Naive thymus-derived CD4-positive, alpha-beta T cell (primary cell): ENCODE measurements at regions not wholly inside any gene's neighbourhood (a gene's known extent, or its start where the extent isn't known, plus 50 kb on each side); places are given as distances from the start of the nearest gene placed in this dataset.

ENCODE experiments used
- ATAC-seq: fragments of 150-1000 bp; cut with Tn5 transposase; 2 replicates; pipeline ENCODE4 v1.10.0; 2021; ENCODE audit warnings: mild to moderate bottlenecking, moderate library complexity
- CTCF ChIA-PET: fragments of 350-600 bp; sonication (Branson Sonifier 250); formaldehyde crosslinking; loops from one replicate; lab custom pipeline; 2021; ENCODE audit warnings: antibody characterized with exemption; lab: Charles Lee
- POLR2A ChIA-PET: fragments of 350-600 bp; sonication (Branson Sonifier 250); formaldehyde crosslinking; loops from one replicate; lab custom pipeline; 2021; ENCODE audit warnings: antibody characterized with exemption, inconsistent platforms; lab: Charles Lee
- DNase-seq, 9 donors: peaks; one replicate each; pipeline versions ENCODE4 v3.0.0 to v3.0.0-alpha.2; 2020 to 2022; ENCODE audit warnings: mixed read lengths in 1 of 9
- H3K27ac ChIP-seq: one replicate; pipeline ENCODE4 v1.7.0; 2013; ENCODE audit warnings: mild to moderate bottlenecking, low read depth, low read length, moderate library complexity
- H3K27me3 ChIP-seq, 2 donors: one replicate each; pipeline ENCODE4 v1.7.0; 2013; ENCODE audit warnings: low read length in 2 of 2, mild to moderate bottlenecking in 2 of 2, moderate library complexity in 2 of 2; ENCODE audit not compliant: control insufficient read depth in 2 of 2, insufficient read depth in 2 of 2
- H3K36me3 ChIP-seq, 3 experiments: 1 replicate in 2 of 3; 2 replicates in 1 of 3; pipeline ENCODE4 v1.7.0; 2013; ENCODE audit warnings: low read length in 3 of 3, mild to moderate bottlenecking in 3 of 3, moderate library complexity in 1 of 3; ENCODE audit not compliant: insufficient read depth in 3 of 3, control insufficient read depth in 2 of 3
- H3K4me1 ChIP-seq, 2 donors: one replicate each; pipeline ENCODE4 v1.7.0; 2013; ENCODE audit warnings: low read length in 2 of 2, mild to moderate bottlenecking in 2 of 2, moderate library complexity in 1 of 2; ENCODE audit not compliant: control insufficient read depth in 2 of 2, insufficient read depth in 2 of 2
- H3K4me3 ChIP-seq: 2 replicates; pipeline ENCODE4 v1.7.0; 2013; ENCODE audit warnings: mild to moderate bottlenecking, low read length
- H3K9me3 ChIP-seq, 3 experiments: 1 replicate in 2 of 3; 2 replicates in 1 of 3; pipeline ENCODE4 v1.7.0; 2013; ENCODE audit warnings: low read length in 3 of 3; ENCODE audit not compliant: control insufficient read depth in 2 of 3
- H3K27ac Mint-ChIP-seq, 9 donors: one replicate each; pipeline ENCODE4 v1.8.0; 2020 to 2022; ENCODE audit warnings: mixed read lengths in 9 of 9, mild to moderate bottlenecking in 8 of 9, moderate library complexity in 5 of 9, inconsistent platforms in 2 of 9
- H3K27me3 Mint-ChIP-seq, 5 donors: one replicate each; pipeline ENCODE4 v1.8.0; 2021 to 2022; ENCODE audit warnings: mixed read lengths in 5 of 5, mild to moderate bottlenecking in 1 of 5
- H3K36me3 Mint-ChIP-seq, 5 donors: one replicate each; pipeline ENCODE4 v1.8.0; 2020 to 2022; ENCODE audit warnings: mixed read lengths in 5 of 5, mild to moderate bottlenecking in 3 of 5, inconsistent platforms in 1 of 5
- H3K4me1 Mint-ChIP-seq, 7 donors: one replicate each; pipeline ENCODE4 v1.8.0; 2020 to 2022; ENCODE audit warnings: mixed read lengths in 7 of 7, mild to moderate bottlenecking in 3 of 7, inconsistent platforms in 1 of 7
- H3K4me3 Mint-ChIP-seq, 10 donors: one replicate each; pipeline ENCODE4 v1.8.0; 2020 to 2022; ENCODE audit warnings: mild to moderate bottlenecking in 10 of 10, mixed read lengths in 10 of 10, moderate library complexity in 6 of 10, inconsistent platforms in 2 of 10
- H3K9me3 Mint-ChIP-seq, 11 donors: one replicate each; pipeline ENCODE4 v1.8.0; 2020 to 2022; ENCODE audit warnings: mixed read lengths in 11 of 11, mild to moderate bottlenecking in 4 of 11, inconsistent platforms in 1 of 11, moderate library complexity in 1 of 11
- intact Hi-C, 2 donors: fragments of 100-400 bp; cut with micrococcal nuclease; formaldehyde crosslinking; loops; one replicate each; pipeline ENCODE4 v1.15.1; 2023

- intact Hi-C loops: no loop called here
- ATAC-seq: no peak
- H3K27me3 Mint-ChIP-seq: no peaks in the 10 kb centered on the region
These were observed 756.2 kb upstream of the TENM4 start for GRCh38 chr11:80196932-80197554.

GRCh38 chr11:80196041-80196440, 755.2 kb upstream of the TENM4 start:
- H3K27ac ChIP-seq: no peak overlapping the region
- Mint-ChIP-seq H3K36me3 (no peaks in the 10 kb centered on the region), H3K27ac (no peak overlapping the region), H3K4me3 (no peak overlapping the region), H3K9me3 (peaks cover 0 to 24% (median 6%) of the 10 kb centered on the region in 11 donors), H3K27me3 (no peaks in the 10 kb centered on the region), H3K4me1 (no peaks in the 10 kb centered on the region)
- no peak for DNase-seq
- H3K4me1 ChIP-seq: no peaks in the 10 kb centered on the region
- CTCF ChIA-PET: no interaction called here
- POLR2A ChIA-PET: no interaction called here
- H3K9me3 ChIP-seq: no peaks in the 10 kb centered on the region
- no peak overlapping the region for H3K4me3 ChIP-seq
- H3K27me3 ChIP-seq: no peaks in the 10 kb centered on the region
- no peaks in the 10 kb centered on the region for H3K36me3 ChIP-seq
- ATAC-seq: no peak
- intact Hi-C loops: no loop called here

More at GRCh38 chr11:80196932-80197554, 756.2 kb upstream of the TENM4 start:
- no peak for DNase-seq
- H3K27ac ChIP-seq: no peak overlapping the region
- H3K27ac Mint-ChIP-seq: no peak overlapping the region
- H3K4me1 ChIP-seq: no peaks in the 10 kb centered on the region
- H3K4me3 Mint-ChIP-seq: no peak overlapping the region
- H3K4me3 ChIP-seq: no peak overlapping the region
- H3K36me3 ChIP-seq: no peaks in the 10 kb centered on the region
- no peaks in the 10 kb centered on the region for H3K36me3 Mint-ChIP-seq
- CTCF ChIA-PET: no interaction called here
- no peaks in the 10 kb centered on the region for H3K27me3 ChIP-seq
- H3K4me1 Mint-ChIP-seq: no peaks in the 10 kb centered on the region
- H3K9me3 Mint-ChIP-seq: peaks cover 0 to 24% (median 5%) of the 10 kb centered on the region in 11 donors
- POLR2A ChIA-PET: no interaction called here
- no peaks in the 10 kb centered on the region for H3K9me3 ChIP-seq

- ATAC-seq: no peak
- Histone ChIP-seq H3K4me1 (no peaks in the 10 kb centered on the region), H3K36me3 (no peaks in the 10 kb centered on the region), H3K9me3 (no peaks in the 10 kb centered on the region), H3K4me3 (no peak overlapping the region), H3K27me3 (no peaks in the 10 kb centered on the region), H3K27ac (no peak overlapping the region)
- no peak overlapping the region for H3K4me3 Mint-ChIP-seq
- ChIA-PET POLR2A (no interaction called here), CTCF (no interaction called here)
- no peaks in the 10 kb centered on the region for H3K27me3 Mint-ChIP-seq
- peaks cover 0 to 17% (median 6%) of the 10 kb centered on the region in 11 donors for H3K9me3 Mint-ChIP-seq
- no peak for DNase-seq
- H3K4me1 Mint-ChIP-seq: no peaks in the 10 kb centered on the region
- H3K36me3 Mint-ChIP-seq: no peaks in the 10 kb centered on the region
- no peak overlapping the region for H3K27ac Mint-ChIP-seq
- intact Hi-C loops: no loop called here
These were observed 753.8 kb upstream of the TENM4 start for GRCh38 chr11:80194625-80195024.

- intact Hi-C loops: no loop called here
- Mint-ChIP-seq H3K9me3 (peaks cover 0 to 16% (median 6%) of the 10 kb centered on the region in 11 donors), H3K4me3 (no peak overlapping the region), H3K27ac (no peak overlapping the region), H3K4me1 (no peaks in the 10 kb centered on the region), H3K36me3 (no peaks in the 10 kb centered on the region), H3K27me3 (no peaks in the 10 kb centered on the region)
- Histone ChIP-seq H3K27ac (no peak overlapping the region), H3K27me3 (no peaks in the 10 kb centered on the region), H3K4me1 (no peaks in the 10 kb centered on the region), H3K4me3 (no peak overlapping the region), H3K9me3 (no peaks in the 10 kb centered on the region), H3K36me3 (no peaks in the 10 kb centered on the region)
- DNase-seq (no peak), ATAC-seq (no peak)
- ChIA-PET CTCF (no interaction called here), POLR2A (no interaction called here)
These were observed 753.2 kb upstream of the TENM4 start for GRCh38 chr11:80194016-80194415.

GRCh38 chr11:80188076-80188627, 747.3 kb upstream of the TENM4 start:
- no peak overlapping the region for H3K27ac Mint-ChIP-seq
- no peaks in the 10 kb centered on the region for H3K36me3 Mint-ChIP-seq
- Histone ChIP-seq H3K36me3 (no peaks in the 10 kb centered on the region), H3K9me3 (no peaks in the 10 kb centered on the region), H3K4me1 (no peaks in the 10 kb centered on the region), H3K27ac (no peak overlapping the region), H3K27me3 (no peaks in the 10 kb centered on the region), H3K4me3 (no peak overlapping the region)
- DNase-seq: no peak
- peaks cover 0 to 20% (median 8%) of the 10 kb centered on the region in 11 donors for H3K9me3 Mint-ChIP-seq
- intact Hi-C loops: no loop called here
- no peak for ATAC-seq
- no peaks in the 10 kb centered on the region for H3K4me1 Mint-ChIP-seq
- CTCF ChIA-PET: no interaction called here
- H3K27me3 Mint-ChIP-seq: no peaks in the 10 kb centered on the region
- POLR2A ChIA-PET: no interaction called here
- no peak overlapping the region for H3K4me3 Mint-ChIP-seq

GRCh38 chr11:80186692-80187091, 745.9 kb upstream of the TENM4 start:
- POLR2A ChIA-PET: no interaction called here
- Mint-ChIP-seq H3K4me1 (no peaks in the 10 kb centered on the region), H3K36me3 (no peaks in the 10 kb centered on the region), H3K27ac (no peak overlapping the region), H3K4me3 (no peak overlapping the region), H3K27me3 (no peaks in the 10 kb centered on the region), H3K9me3 (peaks cover 0 to 28% (median 6%) of the 10 kb centered on the region in 11 donors)
- Histone ChIP-seq H3K27ac (no peak overlapping the region), H3K36me3 (no peaks in the 10 kb centered on the region), H3K4me3 (no peak overlapping the region), H3K27me3 (no peaks in the 10 kb centered on the region), H3K9me3 (no peaks in the 10 kb centered on the region), H3K4me1 (no peaks in the 10 kb centered on the region)
- intact Hi-C loops: no loop called here
- CTCF ChIA-PET: no interaction called here
- ATAC-seq: no peak
- no peak for DNase-seq

GRCh38 chr11:80182901-80183300, 742.1 kb upstream of the TENM4 start:
- no peaks in the 10 kb centered on the region for H3K27me3 Mint-ChIP-seq
- no peaks in the 10 kb centered on the region for H3K36me3 ChIP-seq
- H3K36me3 Mint-ChIP-seq: no peaks in the 10 kb centered on the region
- H3K9me3 ChIP-seq: no peaks in the 10 kb centered on the region
- H3K9me3 Mint-ChIP-seq: peaks cover 0 to 38% (median 10%) of the 10 kb centered on the region in 11 donors
- H3K4me1 Mint-ChIP-seq: no peaks in the 10 kb centered on the region
- H3K27me3 ChIP-seq: no peaks in the 10 kb centered on the region
- no peak overlapping the region for H3K27ac Mint-ChIP-seq
- POLR2A ChIA-PET: no interaction called here
- no peak overlapping the region for H3K4me3 Mint-ChIP-seq
- ATAC-seq (no peak), DNase-seq (no peak)
- CTCF ChIA-PET: no interaction called here
- H3K4me1 ChIP-seq: no peaks in the 10 kb centered on the region
- intact Hi-C loops: no loop called here
- no peak overlapping the region for H3K27ac ChIP-seq
- H3K4me3 ChIP-seq: no peak overlapping the region
